ENCODE measurements at regions not wholly inside any gene's neighbourhood (a gene's known extent, or its start where the extent isn't known, plus 50 kb on each side); places are given as distances from the start of the nearest gene placed in this dataset.
"Not testable (repeated sequence)": the region's sequence is repeated elsewhere in the genome, so short reads cannot be mapped to it uniquely, and the experiment has no call there.

DNA sequence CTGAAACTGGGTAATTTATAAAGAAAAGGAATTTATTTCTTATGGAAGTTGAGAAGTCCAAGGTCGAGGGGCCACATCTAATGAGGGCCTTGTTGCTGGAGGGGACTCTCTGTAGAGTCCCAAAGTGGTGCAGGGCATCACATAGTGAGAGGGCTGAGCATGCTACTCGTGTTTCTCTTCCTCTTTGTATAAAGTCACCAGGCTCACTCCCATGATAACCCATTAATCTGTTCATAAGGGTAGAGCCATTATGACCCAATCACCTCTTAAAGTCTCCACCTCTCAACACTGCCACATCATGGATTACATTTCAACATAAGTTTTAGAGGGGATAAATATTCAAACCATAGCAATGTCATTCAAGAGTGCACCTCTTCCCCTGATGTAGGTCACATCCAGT is 79.1 kb upstream of the ATP2B1 start:
- DNase-seq: no peak

DNA sequence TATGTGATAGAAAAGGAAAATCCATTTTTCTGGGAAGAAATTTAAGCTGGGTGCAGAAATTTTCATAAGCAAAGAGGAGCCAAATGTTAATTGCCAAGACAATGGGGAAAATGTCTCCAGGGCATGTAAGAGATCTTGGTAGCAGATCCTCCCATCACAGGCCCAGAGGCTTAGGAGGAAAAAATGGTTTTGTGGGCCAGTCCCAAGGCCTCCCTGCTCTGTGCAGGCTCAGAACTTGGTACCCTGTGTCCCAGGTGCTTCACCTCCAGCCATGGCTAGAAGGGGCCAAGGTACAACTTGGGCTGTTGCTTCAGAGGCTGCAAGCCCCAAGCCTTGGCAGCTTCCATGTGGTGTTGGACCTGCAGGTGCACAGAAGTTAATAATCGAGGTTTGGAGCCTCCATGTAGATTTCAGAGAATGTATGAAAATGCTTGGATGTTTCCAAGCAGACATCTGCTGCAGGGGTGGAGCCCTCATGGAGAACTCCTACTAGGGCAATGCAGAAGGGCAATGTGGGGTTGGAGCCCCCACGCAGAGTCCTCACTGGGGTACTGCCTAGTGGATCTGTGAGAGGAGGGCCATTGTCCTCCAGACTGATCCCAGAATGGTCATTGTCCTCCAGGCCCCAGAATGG is 77.7 kb upstream of the ATP2B1 start:
- no peak for DNase-seq

DNA sequence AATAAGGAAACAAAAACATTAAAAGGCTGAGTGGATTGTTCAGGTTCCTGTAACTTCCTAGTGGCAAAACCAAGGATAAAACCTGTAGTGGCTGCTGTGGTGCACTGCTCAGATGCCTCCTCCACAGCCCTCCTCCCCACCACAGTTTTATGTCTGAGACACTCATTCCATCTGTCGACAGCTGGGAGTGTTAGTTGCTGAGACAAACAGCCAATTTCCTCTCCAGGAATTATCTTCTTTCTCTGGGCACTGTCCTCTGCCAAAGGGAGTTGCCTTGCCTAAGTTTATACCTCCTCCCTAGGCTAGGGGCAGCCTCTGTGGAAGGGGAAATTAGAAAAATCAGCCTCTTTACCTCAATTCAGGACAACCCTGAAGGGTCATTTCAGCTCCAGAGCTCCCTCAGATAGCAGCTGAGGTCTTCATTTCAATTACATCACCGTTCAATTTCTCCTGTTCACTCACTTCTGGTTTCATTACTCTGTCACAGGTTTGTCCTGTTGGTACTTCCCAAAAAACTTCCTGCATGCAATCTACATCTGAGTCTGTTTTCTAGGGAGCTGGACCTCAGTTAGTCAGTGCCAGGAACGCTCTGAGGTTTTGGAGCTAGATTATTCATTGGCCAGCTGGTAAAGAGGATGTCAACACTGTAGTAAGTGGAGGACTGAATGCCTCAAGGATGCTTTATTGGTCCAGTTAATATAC is 74.9 kb upstream of the ATP2B1 start:
- no peak for DNase-seq

DNA sequence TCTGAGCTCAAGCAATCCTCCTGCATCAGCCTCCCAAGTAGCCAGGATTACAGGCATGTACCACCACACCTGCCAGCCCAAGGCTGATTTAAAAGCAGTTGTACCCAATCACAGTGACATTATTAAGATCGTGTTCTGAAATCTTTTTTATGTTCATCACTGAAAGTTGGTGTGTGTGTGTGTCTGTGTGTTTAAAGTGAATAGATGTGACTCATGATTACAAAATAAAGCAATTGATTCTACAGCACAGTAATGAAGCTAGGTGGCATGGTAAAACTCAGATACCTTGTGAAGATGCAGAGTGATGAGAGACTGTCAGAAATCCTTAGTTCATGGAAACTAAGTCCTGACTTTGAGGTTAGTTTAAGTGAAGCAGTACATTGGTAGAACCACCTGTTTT is 74.2 kb upstream of the ATP2B1 start:
- DNase-seq: no peak

DNA sequence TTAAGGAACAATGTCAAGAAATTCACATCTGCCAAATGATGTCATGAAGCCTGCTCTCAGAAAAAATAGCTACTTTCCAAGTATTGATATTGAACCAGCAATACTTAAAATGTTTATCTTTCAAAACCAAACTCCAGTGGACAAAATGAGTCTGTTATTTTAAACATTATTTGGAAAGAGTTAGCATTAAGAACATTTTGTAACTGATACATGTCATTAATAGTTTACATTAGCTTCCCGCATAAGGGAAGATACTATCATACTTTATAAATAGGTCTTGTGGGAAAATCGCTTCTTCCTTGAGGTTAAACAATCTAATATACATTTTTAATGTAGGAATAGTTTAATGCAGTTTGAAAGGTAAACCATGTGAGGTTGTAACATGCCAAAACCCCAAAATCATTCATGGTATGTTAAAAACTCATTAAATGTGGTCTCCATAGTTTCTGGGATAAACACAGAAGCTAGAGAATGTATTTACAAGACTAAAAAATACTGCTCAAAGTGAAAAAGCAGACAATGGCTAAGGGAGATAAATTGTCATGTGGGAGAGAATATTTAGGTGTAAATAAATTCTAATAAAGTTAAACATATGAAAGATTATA is 73.4 kb upstream of the ATP2B1 start:
- no peak for DNase-seq

DNA sequence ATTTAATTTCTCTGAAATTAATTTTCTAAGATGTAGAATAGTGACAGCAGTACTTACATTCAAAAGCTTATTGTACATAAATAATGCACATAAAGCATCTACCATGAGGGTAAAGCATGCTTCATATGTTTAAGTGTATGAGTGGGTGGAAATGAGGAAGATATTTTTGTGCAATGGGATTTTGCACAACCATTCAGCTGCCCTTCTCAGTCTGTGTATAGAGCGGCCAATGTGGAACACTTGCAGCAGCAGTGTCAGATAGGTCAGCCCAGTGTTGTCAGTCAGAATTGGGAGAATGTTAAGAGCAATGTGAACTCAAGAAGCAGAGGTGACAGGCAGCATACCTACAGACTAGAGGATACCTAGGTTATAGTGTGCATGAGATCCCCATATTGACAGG is 72.5 kb upstream of the ATP2B1 start:
- DNase-seq: no peak

DNA sequence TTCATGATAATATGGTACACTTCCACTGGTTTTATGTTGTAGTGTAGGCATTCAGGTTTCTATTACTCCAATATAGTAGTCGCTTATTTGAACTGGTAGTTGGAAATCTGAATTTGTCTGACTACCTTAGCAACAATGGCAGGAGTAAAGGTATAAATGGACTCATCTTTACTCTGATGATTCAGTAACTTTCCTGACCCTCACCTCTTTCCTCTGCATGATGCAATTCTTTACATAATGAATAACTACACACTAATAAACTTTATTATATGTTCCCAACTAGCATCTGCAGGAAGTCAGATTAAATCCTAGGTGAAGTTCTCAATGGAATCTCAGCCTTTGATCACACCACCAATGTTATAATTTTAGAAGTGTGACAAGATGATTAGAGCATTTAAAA is 70.5 kb upstream of the ATP2B1 start:
- DNase-seq: no peak

DNA sequence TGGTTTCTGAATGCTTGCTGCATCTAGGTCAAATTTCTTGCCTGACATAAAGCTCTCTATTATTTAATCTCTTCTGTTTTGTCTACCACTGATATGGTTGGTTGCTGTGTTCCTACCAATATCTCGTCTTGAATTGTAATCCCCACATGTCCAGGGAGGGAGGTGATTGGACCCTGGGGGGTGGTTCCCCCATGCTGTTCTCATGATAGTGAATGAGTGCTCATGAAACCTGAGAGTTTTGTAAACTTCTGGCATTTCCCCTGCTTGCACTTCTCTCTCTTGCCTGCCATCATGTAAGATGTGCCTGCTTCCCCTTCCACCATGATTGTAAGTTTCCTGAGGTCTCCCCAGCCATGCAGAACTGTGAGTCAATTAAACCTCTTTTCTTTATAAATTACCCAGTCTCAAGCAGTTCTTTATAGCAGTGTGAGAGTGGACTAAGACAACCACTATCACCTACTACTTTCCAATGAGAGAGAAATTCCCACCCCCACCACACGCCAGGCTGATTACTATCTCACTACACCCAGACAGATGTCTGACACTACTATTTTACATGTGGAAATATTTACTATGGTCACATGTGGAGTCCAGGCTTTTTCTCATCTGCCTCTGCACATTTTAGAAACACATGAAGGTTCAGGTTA is 69.2 kb upstream of the ATP2B1 start:
- DNase-seq: no peak

DNA sequence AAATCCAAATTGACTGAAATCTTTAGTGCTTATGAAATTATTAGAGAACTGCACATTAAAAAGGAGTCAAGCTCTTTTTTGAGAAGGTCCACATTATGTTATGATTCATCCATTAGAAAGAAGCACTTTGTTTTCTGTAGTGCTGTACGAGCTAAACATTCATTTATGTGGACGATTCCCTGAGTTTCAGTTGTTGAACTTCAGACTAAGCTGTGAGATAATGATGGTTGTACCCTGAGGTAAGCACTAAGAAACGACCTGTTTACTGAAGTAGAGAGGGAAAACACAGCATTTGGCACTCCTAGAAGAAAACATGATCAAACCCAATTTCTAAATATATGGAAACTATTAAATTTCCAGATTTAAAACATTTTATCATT is 67.3 kb upstream of the ATP2B1 start:
- DNase-seq: no peak

DNA sequence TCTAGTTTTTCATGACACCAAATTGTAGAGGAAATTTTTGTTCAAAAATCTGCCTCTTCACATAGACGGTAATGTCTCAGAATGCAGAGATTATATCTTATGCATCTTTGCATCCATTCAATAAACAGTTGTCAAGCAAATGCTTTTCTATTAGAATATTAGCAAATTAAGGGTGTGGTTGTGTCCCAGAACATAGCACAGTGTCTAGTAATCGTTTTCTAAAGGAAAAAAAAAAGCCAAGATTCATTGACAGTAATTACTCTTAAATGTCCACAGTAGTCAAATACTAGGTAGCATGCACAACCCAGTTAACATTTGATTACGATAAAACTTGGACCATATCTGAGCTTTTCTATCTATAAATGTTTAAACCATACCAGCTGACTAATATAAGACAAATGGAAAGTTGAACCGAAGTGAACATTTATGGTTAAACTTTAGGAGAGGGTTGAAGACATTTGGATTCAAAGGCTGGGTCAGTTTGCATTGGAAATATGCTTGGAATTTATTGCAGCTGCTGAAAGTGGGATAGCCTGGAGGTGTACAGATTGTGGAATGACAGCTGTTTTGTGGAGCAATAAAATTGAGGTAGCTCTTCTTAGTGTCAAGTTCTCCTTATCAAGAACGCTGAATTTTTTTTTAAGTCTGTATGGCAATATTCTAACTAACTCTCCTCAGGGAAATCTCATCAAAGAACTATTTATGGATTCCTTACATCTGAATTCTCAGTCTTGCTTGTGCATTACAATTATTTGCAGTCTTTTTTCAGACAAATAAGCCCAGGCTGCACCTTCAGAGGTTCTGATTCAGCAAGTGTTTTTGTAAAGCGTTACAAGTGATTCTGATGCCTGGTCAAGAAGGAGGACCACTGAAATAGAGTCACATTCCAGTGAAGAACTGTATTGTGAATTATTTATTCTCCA is 66.7 kb upstream of the ATP2B1 start:
- no peak for DNase-seq

DNA sequence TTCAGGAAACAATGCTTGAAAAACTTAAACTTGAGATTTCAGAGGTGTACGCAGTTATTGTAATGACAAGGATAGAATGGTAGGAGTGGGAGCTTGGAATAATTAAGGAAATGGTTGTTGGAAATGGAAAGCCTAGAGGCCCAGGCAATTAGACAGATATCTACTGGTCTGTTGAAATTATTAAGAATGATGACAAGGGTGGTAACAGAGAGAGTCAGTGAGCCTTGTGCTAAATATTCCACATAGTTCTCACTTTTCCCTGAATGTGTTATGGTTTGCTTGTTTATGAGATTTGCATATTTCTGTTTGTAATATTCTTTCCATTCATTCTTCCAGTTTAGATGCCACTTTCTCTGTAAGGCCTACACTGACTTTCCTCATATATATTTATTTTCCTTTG is 66.0 kb upstream of the ATP2B1 start:
- no peak for DNase-seq

DNA sequence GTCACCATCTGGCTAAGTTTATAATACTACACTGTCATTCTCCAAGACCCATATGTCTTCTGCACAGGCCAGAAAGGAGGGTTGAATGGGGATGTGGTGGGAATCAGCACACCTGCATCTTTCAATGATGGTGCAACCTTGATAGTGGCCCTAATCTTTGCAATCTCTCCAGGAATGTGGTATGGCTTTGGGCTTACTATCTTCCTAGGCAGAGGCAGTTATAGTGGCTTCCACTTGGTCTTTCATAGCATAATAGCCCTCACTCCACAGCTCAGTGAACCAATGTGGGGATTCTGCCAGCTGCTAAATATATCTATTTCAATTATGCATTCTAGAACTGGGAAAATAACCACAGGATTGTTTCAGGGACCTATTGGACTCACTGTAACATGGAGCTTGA is 61.8 kb upstream of the ATP2B1 start:
- DNase-seq: no peak

DNA sequence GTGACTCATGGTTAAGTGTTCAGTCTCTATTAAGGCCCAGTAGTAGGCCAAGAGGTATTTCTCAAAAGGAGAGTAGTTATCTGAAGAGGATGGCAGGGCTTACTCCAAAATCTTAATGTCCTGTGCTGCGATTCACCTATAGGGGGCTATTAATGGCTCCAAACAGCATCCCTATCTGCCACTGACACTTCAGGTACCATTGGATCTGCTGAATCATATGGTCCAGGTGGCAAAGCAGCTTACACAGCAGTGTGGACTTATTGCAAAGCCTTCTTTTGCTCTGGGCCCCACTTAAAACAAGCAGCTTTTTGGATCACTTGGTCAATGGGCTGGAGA is 60.8 kb upstream of the ATP2B1 start:
- DNase-seq: no peak

DNA sequence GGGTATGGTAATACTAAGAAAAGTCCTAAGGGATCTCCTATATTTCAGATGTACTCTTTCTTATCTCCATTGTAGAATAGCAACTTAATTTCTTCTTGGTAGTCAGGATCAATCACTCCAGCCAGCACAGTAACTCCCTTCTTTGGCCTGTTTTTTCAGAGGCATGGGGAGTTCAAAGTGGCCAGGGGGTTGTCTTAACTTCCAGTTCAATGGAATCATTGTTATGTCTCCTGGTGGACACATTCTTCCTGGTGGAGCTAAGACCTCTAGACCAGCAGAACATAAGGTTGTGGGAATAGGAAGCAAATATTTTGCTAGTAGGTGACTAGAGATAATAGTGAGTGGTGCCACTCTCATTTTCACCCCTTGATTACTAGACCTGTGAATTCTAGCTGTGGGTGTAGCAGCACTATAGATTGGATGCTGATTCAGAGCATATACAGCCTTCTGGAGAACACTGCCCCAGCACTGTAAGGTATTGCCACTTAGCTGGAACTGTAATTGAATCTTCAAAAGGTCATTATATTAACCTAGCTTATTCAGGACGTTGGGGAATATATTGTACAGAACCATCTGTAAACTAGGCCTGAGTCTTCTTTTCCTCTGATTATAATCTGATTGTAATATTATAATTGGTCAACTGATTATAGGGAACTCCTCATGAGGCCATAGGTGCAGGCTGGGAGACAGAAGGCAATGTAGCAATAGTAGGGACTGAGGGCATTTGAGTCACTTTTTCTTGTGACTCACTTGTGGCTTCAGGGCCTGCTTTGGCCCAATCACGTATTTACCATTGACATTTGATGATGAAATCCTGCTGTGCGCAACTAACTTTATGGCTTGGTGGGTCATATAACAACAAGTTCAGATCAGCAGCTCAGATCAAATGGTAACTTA is 60.2 kb upstream of the ATP2B1 start:
- DNase-seq: no peak

DNA sequence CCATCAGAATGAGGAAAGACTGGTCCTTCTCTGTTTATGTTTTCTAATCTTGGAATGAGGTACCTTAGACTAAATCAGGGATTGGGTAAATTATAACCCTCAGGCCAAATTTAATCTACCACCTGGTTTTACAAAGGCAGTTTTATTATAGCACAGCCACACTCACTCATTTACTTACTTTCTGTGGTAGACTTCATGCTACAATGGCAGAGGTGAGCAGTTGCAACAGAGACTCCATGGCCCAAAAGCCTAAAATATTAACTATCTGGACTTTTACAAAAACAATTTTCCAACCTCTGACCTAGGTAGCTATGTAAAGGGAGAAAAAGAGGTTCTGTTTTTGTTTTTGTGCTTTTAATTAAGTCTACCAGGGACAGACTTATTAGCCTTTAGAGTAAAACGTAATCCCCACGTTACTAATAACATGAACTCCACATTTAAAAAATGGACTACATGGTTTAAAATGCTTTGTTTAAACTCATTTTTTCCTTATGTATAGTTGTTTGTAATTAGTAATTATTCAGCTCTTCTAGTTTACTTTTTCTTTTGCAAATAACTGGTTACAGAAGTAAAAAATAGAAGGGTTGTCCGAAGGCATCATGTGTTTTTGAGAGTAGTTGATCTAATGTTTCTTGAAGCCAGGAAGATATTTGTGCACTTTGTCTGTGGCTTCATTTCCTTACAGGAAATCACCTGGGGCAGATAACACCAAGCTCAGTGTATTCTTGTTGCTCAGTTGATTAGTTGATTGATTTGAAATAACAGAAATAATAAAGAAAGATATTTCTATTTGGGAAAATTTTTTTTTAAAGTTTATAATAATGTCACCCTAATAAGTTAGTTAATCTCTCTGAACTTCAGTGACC is 57.6 kb upstream of the ATP2B1 start:
- DNase-seq: no peak

DNA sequence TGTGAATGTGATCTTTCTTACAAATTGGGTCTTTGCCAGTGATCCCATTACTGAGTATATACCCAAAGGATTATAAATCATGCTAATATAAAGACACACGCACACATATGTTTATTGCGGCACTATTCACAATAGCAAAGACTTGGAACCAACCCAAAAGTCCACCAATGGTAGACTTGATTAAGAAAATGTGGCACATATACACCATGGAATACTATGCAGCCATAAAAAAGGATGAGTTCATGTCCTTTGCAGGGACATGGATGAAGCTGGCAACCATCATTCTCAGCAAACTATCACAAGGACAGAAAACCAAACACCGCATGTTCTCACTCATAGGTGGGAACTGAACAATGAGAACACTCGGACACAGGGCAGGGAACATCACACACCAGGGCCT is 55.5 kb upstream of the ATP2B1 start:
- DNase-seq: not testable (repeated sequence)

DNA sequence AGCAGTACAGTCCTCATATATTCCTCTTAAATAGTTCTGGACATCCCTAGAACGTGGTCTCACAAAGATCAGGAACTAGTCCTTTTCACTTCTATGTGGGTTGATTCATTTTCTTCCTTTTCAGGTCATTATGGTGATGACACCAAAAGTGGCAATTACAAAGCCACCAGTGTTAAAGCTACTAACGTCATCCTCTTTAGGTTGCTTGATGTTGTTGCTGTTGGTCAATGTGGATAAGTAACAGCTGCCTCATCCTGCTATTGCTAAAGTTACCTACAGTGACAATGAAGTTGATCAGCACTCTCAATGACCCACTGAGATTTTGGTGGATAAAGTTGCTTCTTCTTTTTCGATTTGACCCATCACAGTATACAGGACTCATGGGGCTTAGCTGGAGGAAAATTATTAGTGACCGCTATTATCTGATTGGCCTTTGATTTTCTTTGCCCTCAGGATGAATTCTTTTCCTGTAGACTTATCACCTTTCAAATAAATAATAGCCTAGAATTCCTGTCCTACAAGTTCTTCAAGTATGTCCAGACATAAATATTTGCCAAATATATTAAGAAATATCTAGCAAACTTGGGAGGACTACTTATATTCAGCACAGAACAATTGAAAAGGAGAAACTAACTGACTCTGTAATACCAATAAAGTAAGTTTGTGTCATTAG is 54.0 kb upstream of the ATP2B1 start:
- no peak for DNase-seq

DNA sequence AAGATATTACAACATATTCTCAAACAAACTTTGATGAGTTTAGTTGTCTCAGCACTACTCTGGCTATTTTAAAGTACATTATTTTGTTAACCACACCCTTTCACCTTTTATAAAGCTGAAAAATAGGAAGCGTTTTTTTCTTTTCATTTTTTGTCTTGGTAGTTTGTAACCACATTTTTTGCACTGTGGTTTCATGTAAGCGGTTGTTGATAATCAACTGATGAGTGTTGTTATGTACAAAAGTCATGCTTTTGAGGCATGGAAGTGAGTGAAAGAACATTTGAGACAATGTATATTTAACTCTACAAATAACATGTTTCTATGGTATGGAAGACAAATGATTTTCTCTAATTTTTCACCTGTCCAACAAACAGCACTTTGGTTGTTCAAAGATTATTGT is 52.1 kb upstream of the ATP2B1 start:
- DNase-seq: no peak

All from activated naive CD4-positive, alpha-beta T cell (primary cell).